IMR-90 (cell line): ENCODE measurements at regions not wholly inside any gene's neighbourhood (a gene's known extent, or its start where the extent isn't known, plus 50 kb on each side); places are given as distances from the start of the nearest gene placed in this dataset.

ENCODE experiments used
- ATAC-seq: fragments of 200-7000 bp; cut with Tn5 transposase; 2 replicates; pipeline ENCODE4 v1.9.1; 2020; ENCODE audit warnings: low read depth, mild to moderate bottlenecking, moderate library complexity
- BruUV-seq: library from RNA; stranded (reverse); fragments of 400-500 nt; replicated peaks from 2 replicates; lab custom pipeline; 2021; lab: Mats Ljungman, UMichigan
- CTCF ChIA-PET: fragments of 300-600 bp; formaldehyde crosslinking; extraction: SDS; loops from one replicate; lab custom pipeline; 2021; ENCODE audit warnings: antibody characterized with exemption; lab: Yijun Ruan, JAX
- POLR2A ChIA-PET: fragments of 300-600 bp; sonication (Branson Sonifier 250); formaldehyde crosslinking; loops from one replicate; lab custom pipeline; 2022; ENCODE audit warnings: antibody characterized with exemption; ENCODE audit not compliant: unreplicated experiment; lab: Charles Lee
- DNase-seq: peaks from one replicate; pipeline ENCODE4 v3.0.0; 2013
- H2AFZ ChIP-seq: replicated peaks from 2 replicates; pipeline ENCODE3; 2013; ENCODE audit warnings: low read length, mild to moderate bottlenecking; ENCODE audit not compliant: poor library complexity
- H2AK5ac ChIP-seq: 2 replicates; pipeline ENCODE4 v1.6.1; 2013; ENCODE audit warnings: low read depth, low read length, inconsistent platforms
- H2AK9ac ChIP-seq: replicated peaks from 2 replicates; pipeline ENCODE3; 2013; ENCODE audit warnings: mild to moderate bottlenecking, low read depth, low read length, moderate library complexity; ENCODE audit not compliant: poor library complexity
- H2BK120ac ChIP-seq: 2 replicates; pipeline ENCODE4 v1.6.1; 2013; ENCODE audit warnings: low read depth, low read length, inconsistent platforms
- H2BK15ac ChIP-seq: 3 replicates; pipeline ENCODE4 v1.6.1; 2013; ENCODE audit warnings: low read depth, low read length, inconsistent platforms
- H2BK20ac ChIP-seq: 2 replicates; pipeline ENCODE4 v1.6.1; 2013; ENCODE audit warnings: low read depth, mild to moderate bottlenecking, inconsistent platforms, low read length, moderate library complexity
- H2BK5ac ChIP-seq: 2 replicates; pipeline ENCODE4 v1.6.1; 2013; ENCODE audit warnings: mild to moderate bottlenecking, low read depth, low read length, inconsistent platforms; ENCODE audit not compliant: poor library complexity, severe bottlenecking
- H3K14ac ChIP-seq: replicated peaks from 2 replicates; pipeline ENCODE4 v1.6.1; 2013; ENCODE audit warnings: low read depth, low read length, inconsistent platforms
- H3K18ac ChIP-seq: 2 replicates; pipeline ENCODE4 v1.6.1; 2013; ENCODE audit warnings: low read depth, low read length, control low read depth
- H3K23ac ChIP-seq: 2 replicates; pipeline ENCODE4 v1.6.1; 2013; ENCODE audit warnings: low read depth, low read length, inconsistent platforms
- H3K27ac ChIP-seq: 2 replicates; pipeline ENCODE4 v1.5.1; 2013; ENCODE audit warnings: mild to moderate bottlenecking, control low read depth, low read length; ENCODE audit not compliant: insufficient read depth
- H3K27me3 ChIP-seq: 2 replicates; pipeline ENCODE4 v1.6.1; 2013; ENCODE audit warnings: low read length; ENCODE audit not compliant: control insufficient read depth, insufficient read depth
- H3K36me3 ChIP-seq: 2 replicates; pipeline ENCODE4 v1.6.1; 2013; ENCODE audit warnings: low read length, mixed read lengths; ENCODE audit not compliant: control insufficient read depth, insufficient read depth
- H3K4ac ChIP-seq: 2 replicates; pipeline ENCODE4 v1.6.1; 2013; ENCODE audit warnings: low read depth, low read length, inconsistent platforms
- H3K4me1 ChIP-seq: 2 replicates; pipeline ENCODE4 v1.6.1; 2013; ENCODE audit warnings: low read length, mixed read lengths; ENCODE audit not compliant: control insufficient read depth, insufficient read depth
- H3K4me2 ChIP-seq: 2 replicates; pipeline ENCODE4 v1.6.1; 2013; ENCODE audit warnings: low read depth, mild to moderate bottlenecking, control low read depth, low read length, moderate library complexity
- H3K4me3 ChIP-seq: 2 replicates; pipeline ENCODE4 v1.5.1; 2013; ENCODE audit warnings: low read depth, mild to moderate bottlenecking, control low read depth, low read length, moderate library complexity; ENCODE audit not compliant: insufficient read depth
- H3K56ac ChIP-seq: 2 replicates; pipeline ENCODE4 v1.6.1; 2013; ENCODE audit warnings: low read length, inconsistent platforms; ENCODE audit not compliant: insufficient read depth; ENCODE audit errors: extremely low read depth
- H3K79me1 ChIP-seq, 2 experiments: 2 replicates each; pipeline ENCODE4 v1.6.1; 2013; ENCODE audit warnings: low read length in 2 of 2, inconsistent platforms in 1 of 2, low read depth in 1 of 2
- H3K9ac ChIP-seq: 2 replicates; pipeline ENCODE4 v1.6.1; 2013; ENCODE audit warnings: low read depth, low read length, control low read depth
- H3K9me1 ChIP-seq: 2 replicates; pipeline ENCODE4 v1.6.1; 2013; ENCODE audit warnings: low read length, inconsistent platforms; ENCODE audit not compliant: insufficient read depth
- H3K9me3 ChIP-seq: 2 replicates; pipeline ENCODE4 v1.6.1; 2013; ENCODE audit warnings: low read length; ENCODE audit not compliant: control insufficient read depth, insufficient read depth
- H4K20me1 ChIP-seq: 2 replicates; pipeline ENCODE4 v1.6.1; 2013; ENCODE audit warnings: low read length, inconsistent platforms; ENCODE audit not compliant: insufficient read depth
- H4K5ac ChIP-seq: 2 replicates; pipeline ENCODE4 v1.6.1; 2013; ENCODE audit warnings: mild to moderate bottlenecking, low read depth, low read length, control low read depth
- H4K8ac ChIP-seq, 2 experiments: 2 replicates each; pipeline ENCODE4 v1.6.1; 2013; ENCODE audit warnings: low read depth in 2 of 2, low read length in 2 of 2, control low read depth in 1 of 2, inconsistent platforms in 1 of 2
- H4K91ac ChIP-seq: 2 replicates; pipeline ENCODE4 v1.6.1; 2013; ENCODE audit warnings: low read depth, low read length, inconsistent platforms; ENCODE audit not compliant: insufficient read depth
- BHLHE40 ChIP-seq: fragments of 150-350 bp; IDR thresholded peaks from 2 replicates; pipeline ENCODE4 v1.6.1; 2016; ENCODE audit warnings: mild to moderate bottlenecking, low read depth, low read length
- CEBPB ChIP-seq: IDR thresholded peaks from 2 replicates; pipeline ENCODE4 v1.6.1; 2012; ENCODE audit warnings: low read depth, low read length, improper control_type of control experiment
- CHD1 ChIP-seq: IDR thresholded peaks from 2 replicates; pipeline ENCODE4 v1.6.1; 2012; ENCODE audit warnings: low read depth, low read length, improper control_type of control experiment
- CTCF ChIP-seq: conservative IDR thresholded peaks from 2 replicates; pipeline ENCODE4 v1.5.1; 2012; ENCODE audit warnings: mild to moderate bottlenecking, low read depth, low read length, improper control_type of control experiment
- FOS ChIP-seq: fragments of 150-350 bp; IDR thresholded peaks from 2 replicates; pipeline ENCODE4 v1.6.1; 2016; ENCODE audit warnings: low read depth, low read length
- MAFK ChIP-seq: IDR thresholded peaks from 2 replicates; pipeline ENCODE4 v1.6.1; 2012; ENCODE audit warnings: low read depth, low read length, improper control_type of control experiment
- MAZ ChIP-seq: IDR thresholded peaks from 2 replicates; pipeline ENCODE4 v1.6.1; 2012; ENCODE audit warnings: low read depth, mild to moderate bottlenecking, low read length, improper control_type of control experiment, moderate library complexity, borderline replicate concordance
- MXI1 ChIP-seq: IDR thresholded peaks from 2 replicates; pipeline ENCODE4 v1.6.1; 2012; ENCODE audit warnings: low read depth, mild to moderate bottlenecking, low read length, moderate library complexity, borderline replicate concordance
- NFE2L2 ChIP-seq: fragments of 150-350 bp; IDR thresholded peaks from 2 replicates; pipeline ENCODE4 v1.6.1; 2016; ENCODE audit warnings: low read depth, mild to moderate bottlenecking, low read length
- POLR2A ChIP-seq: IDR thresholded peaks from 2 replicates; pipeline ENCODE4 v1.6.1; 2012; ENCODE audit warnings: mild to moderate bottlenecking, low read depth, low read length
- RAD21 ChIP-seq: IDR thresholded peaks from 2 replicates; pipeline ENCODE4 v1.6.1; 2012; ENCODE audit warnings: low read length, improper control_type of control experiment
- RCOR1 ChIP-seq: IDR thresholded peaks from 2 replicates; pipeline ENCODE4 v1.6.1; 2012; ENCODE audit warnings: mild to moderate bottlenecking, low read length, improper control_type of control experiment; ENCODE audit not compliant: insufficient replicate concordance
- RFX5 ChIP-seq: IDR thresholded peaks from 2 replicates; pipeline ENCODE4 v1.8.0; 2012; ENCODE audit warnings: low read depth, mild to moderate bottlenecking, low read length, moderate library complexity
- SMC3 ChIP-seq: fragments of 150-350 bp; IDR thresholded peaks from 2 replicates; pipeline ENCODE4 v1.6.1; 2016; ENCODE audit warnings: low read depth, mild to moderate bottlenecking, antibody characterized with exemption, low read length, moderate library complexity
- WGBS, 2 experiments: methylation state at CpG; one replicate each; pipeline versions ENCODE4 v1.1.5 to v1.1.7; 2013; ENCODE audit warnings: missing lambda C conversion rate in 2 of 2; ENCODE audit not compliant: insufficient read length in 1 of 2; ENCODE audit errors: extremely low coverage in 2 of 2; 5-methylcytosine and 5-hydroxymethylcytosine counted together
- dilution Hi-C: fragments of 300-500 bp; cut with HindIII; formaldehyde crosslinking; loops from one replicate; pipeline ENCODE4 v1.14.3; 2018; ENCODE audit warnings: low sequenced_read_pairs; ENCODE audit not compliant: unreplicated experiment
- in situ Hi-C: fragments of 300-500 bp; cut with MboI; formaldehyde crosslinking; loops from 3 replicates; pipeline ENCODE4 v1.14.3; 2019; ENCODE audit warnings: low sequenced_read_pairs, inconsistent platforms, mixed read lengths
- intact Hi-C: fragments of 100-400 bp; cut with micrococcal nuclease; formaldehyde crosslinking; loops from 2 replicates; pipeline ENCODE4 v1.10.0; 2022
- TF ChIP-seq, protein P1 (sequence below): fragments of 150-350 bp; IDR thresholded peaks from 2 replicates; pipeline ENCODE4 v1.6.1; 2016; ENCODE audit warnings: low read depth, mild to moderate bottlenecking, low read length, moderate library complexity, borderline replicate concordance
- TF ChIP-seq, protein P2 (sequence below): fragments of 150-350 bp; IDR thresholded peaks from 2 replicates; pipeline ENCODE4 v1.6.1; 2017; ENCODE audit warnings: mild to moderate bottlenecking, antibody characterized with exemption, low read length, low read depth

DNA sequence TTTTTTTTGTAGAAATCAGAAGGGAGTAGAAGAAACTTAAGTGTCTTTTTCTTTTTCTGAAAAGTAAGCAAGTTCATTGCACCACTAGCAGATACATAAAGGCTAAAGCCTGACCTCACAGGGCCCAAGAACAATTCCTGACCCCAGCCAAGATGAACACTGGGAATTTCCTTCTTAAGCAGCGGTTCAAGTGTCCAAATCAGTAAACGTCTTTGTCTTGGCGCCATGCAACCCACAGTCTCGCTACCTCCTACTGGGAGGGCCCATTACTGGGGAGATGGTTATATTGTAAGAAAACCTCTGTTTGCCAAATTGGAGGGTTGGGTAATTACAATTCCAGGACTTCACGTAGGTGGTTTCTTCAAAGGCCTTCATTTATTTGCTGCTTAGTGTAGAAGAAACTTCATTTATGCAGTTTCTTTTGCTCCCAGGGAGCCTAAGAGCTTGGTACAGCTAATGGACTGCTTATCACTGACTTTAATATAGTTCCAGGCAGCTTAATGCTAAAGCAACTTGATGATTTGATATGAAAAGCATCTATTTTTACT, 58.3 kb upstream of the ADRB1 start:
- ChIA-PET POLR2A (no interaction called here), CTCF (no interaction called here)
- H3K9ac ChIP-seq: no peak overlapping the region
- no peak overlapping the region for H3K18ac ChIP-seq
- in situ Hi-C loops (no loop called here), intact Hi-C loops (no loop called here), dilution Hi-C loops (no loop called here)
- H3K4me1 ChIP-seq: no peaks in the 10 kb centered on the region
- no peak overlapping the region for H3K27ac ChIP-seq
- BruUV-seq: no TSS peak
- no peak overlapping the region for H4K91ac ChIP-seq
- no peaks in the 10 kb centered on the region for H3K79me1 ChIP-seq
- TF ChIP-seq CEBPB (no peak), CHD1 (no peak), RCOR1 (no peak), MAFK (no peak), MXI1 (no peak), BHLHE40 (no peak), RFX5 (no peak), FOS (no peak), MAZ (no peak), SMC3 (no peak), RAD21 (no peak), NFE2L2 (no peak), CTCF (no peak), POLR2A (no peak)
- TF ChIP-seq, protein P1, sequence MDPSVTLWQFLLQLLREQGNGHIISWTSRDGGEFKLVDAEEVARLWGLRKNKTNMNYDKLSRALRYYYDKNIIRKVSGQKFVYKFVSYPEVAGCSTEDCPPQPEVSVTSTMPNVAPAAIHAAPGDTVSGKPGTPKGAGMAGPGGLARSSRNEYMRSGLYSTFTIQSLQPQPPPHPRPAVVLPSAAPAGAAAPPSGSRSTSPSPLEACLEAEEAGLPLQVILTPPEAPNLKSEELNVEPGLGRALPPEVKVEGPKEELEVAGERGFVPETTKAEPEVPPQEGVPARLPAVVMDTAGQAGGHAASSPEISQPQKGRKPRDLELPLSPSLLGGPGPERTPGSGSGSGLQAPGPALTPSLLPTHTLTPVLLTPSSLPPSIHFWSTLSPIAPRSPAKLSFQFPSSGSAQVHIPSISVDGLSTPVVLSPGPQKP: no peak
- TF ChIP-seq, protein P2, sequence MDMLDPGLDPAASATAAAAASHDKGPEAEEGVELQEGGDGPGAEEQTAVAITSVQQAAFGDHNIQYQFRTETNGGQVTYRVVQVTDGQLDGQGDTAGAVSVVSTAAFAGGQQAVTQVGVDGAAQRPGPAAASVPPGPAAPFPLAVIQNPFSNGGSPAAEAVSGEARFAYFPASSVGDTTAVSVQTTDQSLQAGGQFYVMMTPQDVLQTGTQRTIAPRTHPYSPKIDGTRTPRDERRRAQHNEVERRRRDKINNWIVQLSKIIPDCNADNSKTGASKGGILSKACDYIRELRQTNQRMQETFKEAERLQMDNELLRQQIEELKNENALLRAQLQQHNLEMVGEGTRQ: no peak
- no peak overlapping the region for H4K5ac ChIP-seq
- no peak overlapping the region for H3K14ac ChIP-seq
- no peak overlapping the region for H2BK15ac ChIP-seq
- H3K23ac ChIP-seq: no peak overlapping the region
- no peak overlapping the region for H2AK9ac ChIP-seq
- no peak overlapping the region for H3K56ac ChIP-seq
- no peak overlapping the region for H3K4me3 ChIP-seq
- H3K4ac ChIP-seq: no peak overlapping the region
- no peak overlapping the region for H2AFZ ChIP-seq
- no peak overlapping the region for H2BK20ac ChIP-seq
- H3K9me3 ChIP-seq: no peaks in the 10 kb centered on the region
- DNase-seq: no peak
- H3K36me3 ChIP-seq: no peaks in the 10 kb centered on the region
- no peaks in the 10 kb centered on the region for H3K9me1 ChIP-seq
- no peak overlapping the region for H4K8ac ChIP-seq
- H2AK5ac ChIP-seq: no peak overlapping the region
- H3K27me3 ChIP-seq: peaks cover 9% of the 10 kb centered on the region
- 80% methylated on average over 1 of the region's 5 CpGs; no CpG with 5 or more reads in 1 of the 2 experiments for WGBS, 2 experiments
- no peaks in the 10 kb centered on the region for H4K20me1 ChIP-seq
- ATAC-seq: no peak
- H2BK5ac ChIP-seq: no peak overlapping the region
- H2BK120ac ChIP-seq: no peak overlapping the region
- H3K4me2 ChIP-seq: no peak overlapping the region
